H9 (cell line): ENCODE measurements at regions not wholly inside any gene's neighbourhood (a gene's known extent, or its start where the extent isn't known, plus 50 kb on each side); places are given as distances from the start of the nearest gene placed in this dataset.

Source experiments
- DNase-seq: peaks from one replicate; pipeline ENCODE4 v3.0.0-alpha.2; 2017
- H2AFZ ChIP-seq: one replicate; pipeline ENCODE4 v1.6.1; 2013; ENCODE audit warnings: mild to moderate bottlenecking, low read length, control low read depth, moderate library complexity
- H2AK5ac ChIP-seq: 2 replicates; pipeline ENCODE4 v1.6.1; 2013; ENCODE audit warnings: low read length, control low read depth, mixed read lengths; ENCODE audit not compliant: insufficient read length
- H2BK120ac ChIP-seq: one replicate; pipeline ENCODE4 v1.6.1; 2013; ENCODE audit warnings: low read depth, mild to moderate bottlenecking, low read length, control low read depth, inconsistent platforms; ENCODE audit not compliant: poor library complexity, severe bottlenecking
- H2BK12ac ChIP-seq: 2 replicates; pipeline ENCODE4 v1.6.1; 2013; ENCODE audit warnings: low read length, control low read depth, mixed read lengths, low read depth; ENCODE audit not compliant: insufficient read length
- H2BK15ac ChIP-seq: 2 replicates; pipeline ENCODE4 v1.6.1; 2013; ENCODE audit warnings: low read depth, low read length, control low read depth
- H2BK20ac ChIP-seq: one replicate; pipeline ENCODE4 v1.6.1; 2013; ENCODE audit warnings: low read depth, mild to moderate bottlenecking, low read length, control low read depth, inconsistent platforms; ENCODE audit not compliant: poor library complexity, severe bottlenecking
- H2BK5ac ChIP-seq: 2 replicates; pipeline ENCODE4 v1.6.1; 2013; ENCODE audit warnings: low read length, control low read depth, mixed read lengths; ENCODE audit not compliant: insufficient read length
- H3K14ac ChIP-seq: 2 replicates; pipeline ENCODE4 v1.6.1; 2013; ENCODE audit warnings: low read length, control low read depth; ENCODE audit not compliant: insufficient read depth
- H3K18ac ChIP-seq: 2 replicates; pipeline ENCODE4 v1.6.1; 2013; ENCODE audit warnings: low read depth, mild to moderate bottlenecking, mixed read lengths, low read length, control low read depth; ENCODE audit not compliant: insufficient read length
- H3K23ac ChIP-seq: 2 replicates; pipeline ENCODE4 v1.6.1; 2013; ENCODE audit warnings: low read length, control low read depth, mixed read lengths, low read depth; ENCODE audit not compliant: insufficient read length
- H3K23me2 ChIP-seq: 2 replicates; pipeline ENCODE4 v1.6.1; 2013; ENCODE audit warnings: low read depth, mild to moderate bottlenecking, mixed read lengths, low read length, control low read depth; ENCODE audit not compliant: insufficient read length, poor library complexity, severe bottlenecking
- H3K27ac ChIP-seq: 2 replicates; pipeline ENCODE4 v1.5.1; 2013; ENCODE audit warnings: low read length, control low read depth, mixed read lengths, low read depth; ENCODE audit not compliant: insufficient read length
- H3K27me3 ChIP-seq: 2 replicates; pipeline ENCODE4 v1.6.1; 2013; ENCODE audit warnings: low read length, control low read depth, inconsistent platforms; ENCODE audit not compliant: insufficient read depth
- H3K4ac ChIP-seq: 2 replicates; pipeline ENCODE4 v1.6.1; 2013; ENCODE audit warnings: low read depth, mild to moderate bottlenecking, control low read depth, inconsistent platforms, low read length, moderate library complexity
- H3K4me1 ChIP-seq: 2 replicates; pipeline ENCODE4 v1.6.1; 2013; ENCODE audit warnings: low read length, control low read depth, inconsistent platforms; ENCODE audit not compliant: insufficient read depth
- H3K4me2 ChIP-seq: 2 replicates; pipeline ENCODE4 v1.6.1; 2013; ENCODE audit warnings: low read length, control low read depth, mixed read lengths; ENCODE audit not compliant: insufficient read length, insufficient read depth
- H3K56ac ChIP-seq: 2 replicates; pipeline ENCODE4 v1.6.1; 2013; ENCODE audit warnings: low read depth, mild to moderate bottlenecking, mixed read lengths, low read length, control low read depth; ENCODE audit not compliant: insufficient read length
- H3K79me1 ChIP-seq: 2 replicates; pipeline ENCODE4 v1.6.1; 2013; ENCODE audit warnings: low read depth, mild to moderate bottlenecking, moderate library complexity, low read length, control low read depth, inconsistent platforms; ENCODE audit not compliant: insufficient read depth, poor library complexity, severe bottlenecking
- H3K79me2 ChIP-seq: 2 replicates; pipeline ENCODE4 v1.6.1; 2013; ENCODE audit warnings: low read length, control low read depth, inconsistent platforms; ENCODE audit not compliant: insufficient read depth
- H3K9ac ChIP-seq: 2 replicates; pipeline ENCODE4 v1.6.1; 2013; ENCODE audit warnings: low read length, control low read depth, mixed read lengths; ENCODE audit not compliant: insufficient read length; ENCODE audit errors: extremely low read depth
- H3K9me3 ChIP-seq: one replicate; pipeline ENCODE4 v1.6.1; 2013; ENCODE audit warnings: low read depth, low read length, inconsistent platforms; ENCODE audit not compliant: control insufficient read depth
- H3T11ph ChIP-seq: one replicate; pipeline ENCODE4 v1.6.1; 2013; ENCODE audit warnings: mild to moderate bottlenecking, low read length, control low read depth, inconsistent platforms
- H4K20me1 ChIP-seq: one replicate; pipeline ENCODE4 v1.6.1; 2013; ENCODE audit not compliant: control insufficient read depth, insufficient read length, insufficient read depth
- H4K5ac ChIP-seq: 2 replicates; pipeline ENCODE4 v1.6.1; 2013; ENCODE audit warnings: low read depth, mild to moderate bottlenecking, mixed read lengths, low read length, control low read depth; ENCODE audit not compliant: insufficient read length
- H4K8ac ChIP-seq: replicated peaks from 2 replicates; pipeline ENCODE4 v1.6.1; 2013; ENCODE audit warnings: low read length, control low read depth, mixed read lengths, low read depth; ENCODE audit not compliant: insufficient read length
- H4K91ac ChIP-seq: 2 replicates; pipeline ENCODE4 v1.6.1; 2013; ENCODE audit warnings: low read depth, mild to moderate bottlenecking, moderate library complexity, mixed read lengths, low read length, control low read depth; ENCODE audit not compliant: insufficient read length
- H3K27ac Mint-ChIP-seq, 3 experiments: 2 replicates in 2 of 3; 3 replicates in 1 of 3; pipeline ENCODE4 v1.8.0; 2020 to 2021; ENCODE audit warnings: mixed read lengths in 3 of 3, mild to moderate bottlenecking in 1 of 3, moderate library complexity in 1 of 3
- H3K27me3 Mint-ChIP-seq: 2 replicates; pipeline ENCODE4 v1.8.0; 2021; ENCODE audit warnings: low read depth, mild to moderate bottlenecking, moderate library complexity, mixed read lengths
- H3K36me3 Mint-ChIP-seq, 3 experiments: 2 replicates in 2 of 3; 3 replicates in 1 of 3; pipeline ENCODE4 v1.8.0; 2020 to 2021; ENCODE audit warnings: low read depth in 3 of 3, mixed read lengths in 3 of 3; ENCODE audit not compliant: insufficient read depth in 1 of 3
- H3K4me1 Mint-ChIP-seq, 2 experiments: 2 replicates each; pipeline ENCODE4 v1.8.0; 2020; ENCODE audit warnings: mixed read lengths in 2 of 2
- H3K4me3 Mint-ChIP-seq, 2 experiments: 2 replicates in 1 of 2; 3 replicates in 1 of 2; pipeline ENCODE4 v1.8.0; 2020 to 2021; ENCODE audit warnings: mild to moderate bottlenecking in 2 of 2, mixed read lengths in 2 of 2, moderate library complexity in 1 of 2
- H3K9me3 Mint-ChIP-seq, 2 experiments: 2 replicates in 1 of 2; 3 replicates in 1 of 2; pipeline ENCODE4 v1.8.0; 2020; ENCODE audit warnings: mild to moderate bottlenecking in 2 of 2, mixed read lengths in 2 of 2, moderate library complexity in 1 of 2
- WGBS: extraction: QIAGEN DNeasy Blood & Tissue Kit; methylation state at CpG from one replicate; pipeline ENCODE4 v1.1.7; 2013; ENCODE audit warnings: missing lambda C conversion rate, low lambda C conversion rate, mixed read lengths; ENCODE audit not compliant: insufficient read length; ENCODE audit errors: extremely low coverage; 5-methylcytosine and 5-hydroxymethylcytosine counted together
- TF ChIP-seq, protein P1 (sequence below): fragments of 200-600 bp; sonication (generic); conservative IDR thresholded peaks from 3 replicates; pipeline ENCODE4 v1.8.0; 2021; ENCODE audit warnings: antibody characterized with exemption, mild to moderate bottlenecking

GRCh38 chr2:39867268-39867667 is 88.2 kb upstream of the THUMPD2 start:
- no peak overlapping the region for H3K27ac ChIP-seq
- H2BK12ac ChIP-seq = no peak overlapping the region
- no peaks in the 10 kb centered on the region for H4K20me1 ChIP-seq
- no peak overlapping the region for H3K56ac ChIP-seq
- H3K27ac Mint-ChIP-seq = no peak overlapping the region
- peaks cover 11 to 25% (median 20%) of the 10 kb centered on the region in 3 experiments for H3K36me3 Mint-ChIP-seq
- no peaks in the 10 kb centered on the region for H3K27me3 ChIP-seq
- WGBS = no CpG with 5 or more reads among the region's 5 CpGs
- H2BK20ac ChIP-seq = no peak overlapping the region
- no peak overlapping the region for H3K18ac ChIP-seq
- no peak overlapping the region for H2BK5ac ChIP-seq
- TF ChIP-seq, protein P1, sequence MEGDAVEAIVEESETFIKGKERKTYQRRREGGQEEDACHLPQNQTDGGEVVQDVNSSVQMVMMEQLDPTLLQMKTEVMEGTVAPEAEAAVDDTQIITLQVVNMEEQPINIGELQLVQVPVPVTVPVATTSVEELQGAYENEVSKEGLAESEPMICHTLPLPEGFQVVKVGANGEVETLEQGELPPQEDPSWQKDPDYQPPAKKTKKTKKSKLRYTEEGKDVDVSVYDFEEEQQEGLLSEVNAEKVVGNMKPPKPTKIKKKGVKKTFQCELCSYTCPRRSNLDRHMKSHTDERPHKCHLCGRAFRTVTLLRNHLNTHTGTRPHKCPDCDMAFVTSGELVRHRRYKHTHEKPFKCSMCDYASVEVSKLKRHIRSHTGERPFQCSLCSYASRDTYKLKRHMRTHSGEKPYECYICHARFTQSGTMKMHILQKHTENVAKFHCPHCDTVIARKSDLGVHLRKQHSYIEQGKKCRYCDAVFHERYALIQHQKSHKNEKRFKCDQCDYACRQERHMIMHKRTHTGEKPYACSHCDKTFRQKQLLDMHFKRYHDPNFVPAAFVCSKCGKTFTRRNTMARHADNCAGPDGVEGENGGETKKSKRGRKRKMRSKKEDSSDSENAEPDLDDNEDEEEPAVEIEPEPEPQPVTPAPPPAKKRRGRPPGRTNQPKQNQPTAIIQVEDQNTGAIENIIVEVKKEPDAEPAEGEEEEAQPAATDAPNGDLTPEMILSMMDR = no peak
- H3K9me3 Mint-ChIP-seq = peaks cover 23 to 29% of the 10 kb centered on the region in 2 experiments
- no peaks in the 10 kb centered on the region for H3K79me1 ChIP-seq
- H3K4me3 Mint-ChIP-seq = no peak overlapping the region
- no peak overlapping the region for H4K5ac ChIP-seq
- H3K9me3 ChIP-seq = no peaks in the 10 kb centered on the region
- no peak overlapping the region for H3K4ac ChIP-seq
- H3K4me1 ChIP-seq = no peaks in the 10 kb centered on the region
- no peak overlapping the region for H4K91ac ChIP-seq
- H3K4me2 ChIP-seq = no peak overlapping the region
- H3K4me1 Mint-ChIP-seq = no peaks in the 10 kb centered on the region
- H2AFZ ChIP-seq = no peak overlapping the region
- no peak overlapping the region for H3K9ac ChIP-seq
- H2BK15ac ChIP-seq = no peak overlapping the region
- H3K14ac ChIP-seq = no peak overlapping the region
- no peaks in the 10 kb centered on the region for H3K23me2 ChIP-seq
- no peak overlapping the region for H2BK120ac ChIP-seq
- DNase-seq = no peak
- no peak overlapping the region for H4K8ac ChIP-seq
- no peaks in the 10 kb centered on the region for H3K79me2 ChIP-seq
- H3K23ac ChIP-seq = no peak overlapping the region
- H3K27me3 Mint-ChIP-seq = no peaks in the 10 kb centered on the region
- H3T11ph ChIP-seq = no peak overlapping the region
- H2AK5ac ChIP-seq = no peak overlapping the region
